Thyroid gland (tissue), 4 donors: ENCODE measurements at regions not wholly inside any gene's neighbourhood (a gene's known extent, or its start where the extent isn't known, plus 50 kb on each side); places are given as distances from the start of the nearest gene placed in this dataset.

ENCODE experiments used
- POLR2A ChIP-seq, 2 donors: fragments of 450-650 bp; IDR thresholded peaks; one replicate each; pipeline ENCODE4 v1.6.1; 2017; ENCODE audit warnings: antibody characterized with exemption in 2 of 2, mild to moderate bottlenecking in 2 of 2, moderate library complexity in 1 of 2
- TF ChIP-seq, protein P1 (sequence below), 6 experiments: fragments of 200-600 bp in 3 of 6; fragments of 450-650 bp in 3 of 6; sonication (generic) in 3 of 6; IDR thresholded peaks; one replicate each; pipeline ENCODE4 v1.5.1; 2016 to 2019; ENCODE audit warnings: antibody characterized with exemption in 6 of 6, mild to moderate bottlenecking in 2 of 6, inconsistent platforms in 1 of 6, moderate library complexity in 1 of 6

DNA sequence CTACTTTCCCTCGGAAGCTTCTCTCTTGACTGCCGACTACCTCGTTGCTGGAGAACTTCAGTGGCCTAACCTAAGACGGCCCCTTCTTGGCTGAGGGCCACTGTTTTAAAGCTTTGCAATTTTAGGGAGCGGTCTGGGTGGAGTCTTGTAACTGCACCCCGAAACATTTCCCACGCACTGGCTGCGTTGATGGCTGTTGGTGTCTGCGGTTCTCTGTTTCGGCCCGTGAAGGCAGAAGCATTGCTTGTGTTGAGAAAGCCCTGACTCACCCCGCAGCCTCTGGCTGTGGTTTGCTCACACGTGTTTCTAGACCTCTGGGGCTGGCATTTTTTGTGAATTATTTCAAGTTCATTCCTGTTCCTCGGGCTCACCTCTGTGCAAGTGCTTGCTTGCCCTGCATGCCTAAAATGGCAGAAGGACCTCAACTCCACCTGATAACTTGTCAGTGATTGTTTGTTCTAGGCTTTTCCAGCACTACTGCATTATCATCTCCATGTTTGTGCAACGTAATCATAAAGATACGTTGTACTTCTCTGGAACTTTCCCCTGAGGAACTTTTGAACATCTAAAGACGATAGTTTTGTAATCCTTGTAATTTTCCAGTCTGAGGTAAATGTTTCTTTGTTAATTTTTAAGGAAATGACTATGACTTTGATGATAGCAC lies 94.2 kb upstream of the DLX2 start:
- no peak for TF ChIP-seq POLR2A (IDR thresholded peaks at IDR 0.05)
- TF ChIP-seq, protein P1, sequence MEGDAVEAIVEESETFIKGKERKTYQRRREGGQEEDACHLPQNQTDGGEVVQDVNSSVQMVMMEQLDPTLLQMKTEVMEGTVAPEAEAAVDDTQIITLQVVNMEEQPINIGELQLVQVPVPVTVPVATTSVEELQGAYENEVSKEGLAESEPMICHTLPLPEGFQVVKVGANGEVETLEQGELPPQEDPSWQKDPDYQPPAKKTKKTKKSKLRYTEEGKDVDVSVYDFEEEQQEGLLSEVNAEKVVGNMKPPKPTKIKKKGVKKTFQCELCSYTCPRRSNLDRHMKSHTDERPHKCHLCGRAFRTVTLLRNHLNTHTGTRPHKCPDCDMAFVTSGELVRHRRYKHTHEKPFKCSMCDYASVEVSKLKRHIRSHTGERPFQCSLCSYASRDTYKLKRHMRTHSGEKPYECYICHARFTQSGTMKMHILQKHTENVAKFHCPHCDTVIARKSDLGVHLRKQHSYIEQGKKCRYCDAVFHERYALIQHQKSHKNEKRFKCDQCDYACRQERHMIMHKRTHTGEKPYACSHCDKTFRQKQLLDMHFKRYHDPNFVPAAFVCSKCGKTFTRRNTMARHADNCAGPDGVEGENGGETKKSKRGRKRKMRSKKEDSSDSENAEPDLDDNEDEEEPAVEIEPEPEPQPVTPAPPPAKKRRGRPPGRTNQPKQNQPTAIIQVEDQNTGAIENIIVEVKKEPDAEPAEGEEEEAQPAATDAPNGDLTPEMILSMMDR (IDR thresholded peaks at IDR 0.05) = no peak
